EL (cell line): ENCODE measurements at regions not wholly inside any gene's neighbourhood (a gene's known extent, or its start where the extent isn't known, plus 50 kb on each side); places are given as distances from the start of the nearest gene placed in this dataset.

Experiments used
- DNase-seq: peaks from one replicate; pipeline ENCODE4 v3.0.0-alpha.2; 2016

- no peak for DNase-seq
These were observed 213.0 kb upstream of the CELF4 start for GRCh38 chr18:37778417-37779165.

- DNase-seq: no peak
These were observed 204.2 kb upstream of the CELF4 start for GRCh38 chr18:37769826-37770225.

- no peak for DNase-seq
These were observed 199.1 kb upstream of the CELF4 start for GRCh38 chr18:37764541-37765288.

GRCh38 chr18:37762076-37762621 lies 196.6 kb upstream of the CELF4 start:
- no peak for DNase-seq

GRCh38 chr18:37754141-37754540 lies 188.5 kb upstream of the CELF4 start:
- DNase-seq: no peak

- DNase-seq: no peak
These were observed 176.8 kb upstream of the CELF4 start for GRCh38 chr18:37742436-37742835.

- DNase-seq: no peak
These were observed 175.5 kb upstream of the CELF4 start for GRCh38 chr18:37741032-37741623.

- no peak for DNase-seq
These were observed 168.8 kb upstream of the CELF4 start for GRCh38 chr18:37734406-37734805.

- no peak for DNase-seq
These were observed 164.1 kb upstream of the CELF4 start for GRCh38 chr18:37729716-37730115.

GRCh38 chr18:37724206-37724605 lies 158.6 kb upstream of the CELF4 start:
- DNase-seq: no peak

- no peak for DNase-seq
These were observed 156.2 kb upstream of the CELF4 start for GRCh38 chr18:37721544-37722522.

- DNase-seq: no peak
These were observed 155.1 kb upstream of the CELF4 start for GRCh38 chr18:37720663-37721062.

- no peak for DNase-seq
These were observed 152.1 kb upstream of the CELF4 start for GRCh38 chr18:37717656-37718055.

GRCh38 chr18:37717098-37717497 lies 151.5 kb upstream of the CELF4 start:
- no peak for DNase-seq

GRCh38 chr18:37716106-37716735 lies 150.6 kb upstream of the CELF4 start:
- DNase-seq: no peak

- DNase-seq: no peak
These were observed 149.1 kb upstream of the CELF4 start for GRCh38 chr18:37714691-37715090.

GRCh38 chr18:37712776-37713175 lies 147.2 kb upstream of the CELF4 start:
- DNase-seq: no peak

GRCh38 chr18:37711766-37712505 lies 146.3 kb upstream of the CELF4 start:
- DNase-seq: no peak

GRCh38 chr18:37710726-37711125 lies 145.1 kb upstream of the CELF4 start:
- DNase-seq: no peak

GRCh38 chr18:37709740-37710139 lies 144.1 kb upstream of the CELF4 start:
- DNase-seq: no peak

- DNase-seq: no peak
These were observed 139.4 kb upstream of the CELF4 start for GRCh38 chr18:37705016-37705415.
